H1 (cell line): ENCODE measurements at regions not wholly inside any gene's neighbourhood (a gene's known extent, or its start where the extent isn't known, plus 50 kb on each side); places are given as distances from the start of the nearest gene placed in this dataset.
A peak's percentile ranks its signal among the peaks of the same experiment; 100 is the strongest.

Experiments used
- CTCF ChIA-PET: fragments of 300-600 bp; sonication (Branson Sonifier 250); formaldehyde crosslinking; loops from one replicate; lab custom pipeline; 2021; ENCODE audit not compliant: partially characterized antibody; lab: Charles Lee
- POLR2A ChIA-PET: fragments of 300-600 bp; sonication (Branson Sonifier 250); formaldehyde crosslinking; loops from one replicate; lab custom pipeline; 2021; ENCODE audit warnings: inconsistent platforms; ENCODE audit not compliant: partially characterized antibody; lab: Charles Lee
- DNase-seq, 2 experiments: peaks; one replicate each; pipeline versions ENCODE4 v3.0.0 to v3.0.0-alpha.2; 2010 to 2022; ENCODE audit warnings: low spot score in 2 of 2, low read depth in 1 of 2, mixed read lengths in 1 of 2
- FAIRE-seq: peaks from 2 replicates; lab custom pipeline; 2011; peaks lifted over from hg19 to GRCh38; lab: Jason Lieb, UNC
- H2AFZ ChIP-seq: 2 replicates; pipeline ENCODE4 v1.8.1; 2012; ENCODE audit warnings: low read length, inconsistent platforms
- H2AK5ac ChIP-seq: 2 replicates; pipeline ENCODE4 v1.6.1; 2013; ENCODE audit warnings: low read depth, low read length
- H2BK120ac ChIP-seq: replicated peaks from 2 replicates; pipeline ENCODE3; 2013; ENCODE audit warnings: low read depth, low read length, inconsistent platforms
- H2BK12ac ChIP-seq: 2 replicates; pipeline ENCODE4 v1.6.1; 2013; ENCODE audit warnings: low read depth, low read length
- H2BK15ac ChIP-seq: 2 replicates; pipeline ENCODE4 v1.6.1; 2013; ENCODE audit warnings: low read length
- H2BK20ac ChIP-seq: 2 replicates; pipeline ENCODE4 v1.6.1; 2013; ENCODE audit warnings: low read length
- H2BK5ac ChIP-seq: 2 replicates; pipeline ENCODE4 v1.6.1; 2013; ENCODE audit warnings: low read depth, low read length
- H3K14ac ChIP-seq: 2 replicates; pipeline ENCODE4 v1.6.1; 2013; ENCODE audit warnings: inconsistent platforms; ENCODE audit not compliant: insufficient read length
- H3K18ac ChIP-seq: 2 replicates; pipeline ENCODE4 v1.6.1; 2013; ENCODE audit warnings: low read length; ENCODE audit errors: extremely low read depth
- H3K23ac ChIP-seq: 2 replicates; pipeline ENCODE4 v1.6.1; 2013; ENCODE audit warnings: inconsistent platforms; ENCODE audit not compliant: insufficient read length
- H3K23me2 ChIP-seq: 2 replicates; pipeline ENCODE4 v1.6.1; 2013; ENCODE audit warnings: low read depth, low read length
- H3K27ac ChIP-seq: 2 replicates; pipeline ENCODE4 v1.6.1; 2011; ENCODE audit warnings: low read depth, low read length, inconsistent platforms
- H3K27me3 ChIP-seq, 4 experiments: replicated peaks in 1 of 4; 1 replicate in 1 of 4; 2 replicates in 3 of 4; pipeline versions ENCODE4 v1.6.1 to v1.8.1; 2011 to 2013; ENCODE audit warnings: low read length in 3 of 4, mild to moderate bottlenecking in 3 of 4, inconsistent platforms in 2 of 4, mixed read lengths in 2 of 4, moderate library complexity in 1 of 4; ENCODE audit not compliant: control insufficient read depth in 3 of 4, insufficient read depth in 3 of 4; ENCODE audit errors: extremely low read depth in 1 of 4
- H3K36me3 ChIP-seq, 4 experiments: 2 replicates each; pipeline versions ENCODE4 v1.6.1 to v1.8.1; 2011 to 2013; ENCODE audit warnings: mild to moderate bottlenecking in 4 of 4, low read length in 3 of 4, moderate library complexity in 2 of 4, control low read depth in 1 of 4, inconsistent platforms in 1 of 4; ENCODE audit not compliant: insufficient read depth in 4 of 4, control insufficient read depth in 2 of 4
- H3K4ac ChIP-seq: replicated peaks from 2 replicates; pipeline ENCODE3; 2013; ENCODE audit warnings: low read length, low read depth, mixed read lengths, inconsistent platforms; ENCODE audit not compliant: insufficient read length
- H3K4me1 ChIP-seq, 4 experiments: replicated peaks in 1 of 4; 1 replicate in 1 of 4; 2 replicates in 3 of 4; pipeline versions ENCODE4 v1.6.1 to v1.8.1; 2011 to 2013; ENCODE audit warnings: low read length in 3 of 4, inconsistent platforms in 2 of 4, mixed read lengths in 1 of 4; ENCODE audit not compliant: insufficient read depth in 4 of 4, control insufficient read depth in 3 of 4
- H3K4me2 ChIP-seq, 2 experiments: 2 replicates each; pipeline versions ENCODE4 v1.6.1 to v1.8.1; 2011 to 2013; ENCODE audit warnings: low read depth in 2 of 2, low read length in 2 of 2, control low read depth in 1 of 2, inconsistent platforms in 1 of 2, mild to moderate bottlenecking in 1 of 2; ENCODE audit not compliant: insufficient read depth in 1 of 2
- H3K4me3 ChIP-seq, 4 experiments: fragments of 200-600, 300-600 bp in 1 of 4; sonication (generic), shearing (Covaris generic), sonication (Bioruptor Twin) in 1 of 4; 2 replicates each; pipeline versions ENCODE4 v1.5.1 to v1.8.1; 2011 to 2016; ENCODE audit warnings: low read length in 4 of 4, low read depth in 3 of 4, control low read depth in 2 of 4, inconsistent platforms in 2 of 4, mild to moderate bottlenecking in 2 of 4, mixed read lengths in 1 of 4, moderate library complexity in 1 of 4; ENCODE audit not compliant: insufficient read depth in 2 of 4; ENCODE audit errors: extremely low read depth in 1 of 4
- H3K56ac ChIP-seq: replicated peaks from 2 replicates; pipeline ENCODE3; 2013; ENCODE audit warnings: low read depth, mild to moderate bottlenecking, mixed read lengths, low read length, inconsistent platforms; ENCODE audit not compliant: insufficient read length
- H3K79me1 ChIP-seq: 2 replicates; pipeline ENCODE4 v1.6.1; 2013; ENCODE audit warnings: low read depth, low read length, control low read depth
- H3K79me2 ChIP-seq, 2 experiments: 2 replicates each; pipeline versions ENCODE4 v1.6.1 to v1.8.1; 2012 to 2013; ENCODE audit warnings: low read length in 2 of 2, mild to moderate bottlenecking in 2 of 2, inconsistent platforms in 1 of 2; ENCODE audit not compliant: insufficient read depth in 2 of 2, control insufficient read depth in 1 of 2
- H3K9ac ChIP-seq, 4 experiments: replicated peaks in 1 of 4; 1 replicate in 1 of 4; 2 replicates in 3 of 4; pipeline versions ENCODE4 v1.6.1 to v1.8.1; 2011 to 2013; ENCODE audit warnings: low read depth in 3 of 4, low read length in 3 of 4, control low read depth in 2 of 4, mild to moderate bottlenecking in 2 of 4, moderate library complexity in 2 of 4, inconsistent platforms in 1 of 4; ENCODE audit errors: extremely low read depth in 1 of 4
- H3K9me3 ChIP-seq, 2 experiments: 2 replicates each; pipeline versions ENCODE4 v1.6.1 to v1.8.1; 2012 to 2013; ENCODE audit warnings: mild to moderate bottlenecking in 2 of 2, moderate library complexity in 2 of 2, control low read depth in 1 of 2, inconsistent platforms in 1 of 2, low read depth in 1 of 2, low read length in 1 of 2, mixed read lengths in 1 of 2; ENCODE audit not compliant: insufficient read depth in 2 of 2
- H4K20me1 ChIP-seq, 2 experiments: replicated peaks in 1 of 2; 2 replicates each; pipeline versions ENCODE3 to v1.8.1; 2011 to 2013; ENCODE audit warnings: inconsistent platforms in 2 of 2, low read length in 2 of 2, mild to moderate bottlenecking in 1 of 2; ENCODE audit not compliant: insufficient read depth in 2 of 2, control insufficient read depth in 1 of 2
- H4K5ac ChIP-seq: 2 replicates; pipeline ENCODE4 v1.6.1; 2013; ENCODE audit warnings: low read length, low read depth, mixed read lengths, inconsistent platforms; ENCODE audit not compliant: insufficient read length
- H4K8ac ChIP-seq: 2 replicates; pipeline ENCODE4 v1.8.0; 2013; ENCODE audit warnings: mild to moderate bottlenecking, moderate library complexity, low read length, inconsistent platforms; ENCODE audit not compliant: insufficient read depth; ENCODE audit errors: extremely low read depth
- H4K91ac ChIP-seq: replicated peaks from 2 replicates; pipeline ENCODE3; 2013; ENCODE audit warnings: low read length, mixed read lengths, inconsistent platforms; ENCODE audit not compliant: insufficient read length
- YY1 ChIP-seq: IDR thresholded peaks from 2 replicates; pipeline ENCODE4 v1.6.1; 2011; ENCODE audit warnings: low read depth, mild to moderate bottlenecking, low read length
- WGBS, 2 experiments: shearing (Covaris generic) in 1 of 2; methylation state at CpG; one replicate each; pipeline versions ENCODE4 v1.1.6 to v1.1.7; 2013 to 2015; ENCODE audit warnings: low lambda C conversion rate in 2 of 2, mixed read lengths in 2 of 2, inconsistent platforms in 1 of 2, low coverage in 1 of 2, missing lambda C conversion rate in 1 of 2; ENCODE audit not compliant: insufficient replicate concordance in 2 of 2, insufficient coverage in 1 of 2, insufficient read length in 1 of 2; ENCODE audit errors: extremely low coverage in 1 of 2, missing lambda C conversion rate in 1 of 2; 5-methylcytosine and 5-hydroxymethylcytosine counted together

GRCh38 chr18:79598633-79599175 is 80.9 kb upstream of the CTDP1 start:
- Histone ChIP-seq H3K18ac (no peak overlapping the region), H3K4me3 (no peak overlapping the region)

More at GRCh38 chr18:79598633-79599175, 80.9 kb upstream of the CTDP1 start:
- H2AK5ac ChIP-seq, result no peak overlapping the region
- H2BK15ac ChIP-seq, result no peak overlapping the region
- no peak overlapping the region for H2BK5ac ChIP-seq
- H3K79me2 ChIP-seq, result no peaks in the 10 kb centered on the region
- DNase-seq (no peak), FAIRE-seq (no peak)
- H3K23ac ChIP-seq, result no peak overlapping the region
- H3K9me3 ChIP-seq, result no peaks in the 10 kb centered on the region
- no peak overlapping the region for H3K56ac ChIP-seq
- H2BK12ac ChIP-seq, result no peak overlapping the region
- H4K20me1 ChIP-seq, result no peaks in the 10 kb centered on the region
- no peaks in the 10 kb centered on the region for H3K23me2 ChIP-seq
- no peaks in the 10 kb centered on the region for H3K79me1 ChIP-seq
- 89% methylated on average over 18 of the region's 20 CpGs; no CpG with 5 or more reads in 1 of the 2 experiments for WGBS, 2 experiments
- H3K14ac ChIP-seq, result no peak overlapping the region
- ChIA-PET POLR2A (no interaction called here), CTCF (no interaction called here)
- H3K36me3 ChIP-seq, result no peaks in the 10 kb centered on the region
- no peak overlapping the region for H2BK20ac ChIP-seq
- H3K4me1 ChIP-seq, result no peaks in the 10 kb centered on the region; a peak in 1 of 7 replicates
- H3K27me3 ChIP-seq, result no peaks in the 10 kb centered on the region
- no peak overlapping the region for H3K4me2 ChIP-seq
- H3K9ac ChIP-seq, result no peak overlapping the region
- no peak overlapping the region for H4K91ac ChIP-seq
- H2AFZ ChIP-seq, result no peak overlapping the region
- H2BK120ac ChIP-seq, result no peak overlapping the region
- no peak overlapping the region for H4K5ac ChIP-seq
- TF ChIP-seq YY1, result no peak
- TF ChIP-seq, all 59 proteins: peak for 0
- Histone ChIP-seq H4K8ac (peak overlapping the region; percentile 46; the same call in 1 of the 2 replicates), H3K27ac (no peak overlapping the region), H3K4ac (no peak overlapping the region)
